Smooth muscle cell (in vitro differentiated cells): ENCODE measurements at regions not wholly inside any gene's neighbourhood (a gene's known extent, or its start where the extent isn't known, plus 50 kb on each side); places are given as distances from the start of the nearest gene placed in this dataset.

ENCODE experiments used
- DNase-seq: peaks from one replicate; lab custom pipeline; 2025; ENCODE audit not compliant: unreplicated experiment; lab: John Stamatoyannopoulos, UW
- H2AFZ ChIP-seq: fragments of 200-600 bp; sonication (generic); 2 replicates; pipeline ENCODE4 v1.6.0; 2016; ENCODE audit warnings: antibody characterized with exemption, low read depth, mild to moderate bottlenecking
- H3F3A ChIP-seq: fragments of 200-600 bp; sonication (generic); 2 replicates; pipeline ENCODE4 v1.6.0; 2017; ENCODE audit warnings: antibody characterized with exemption, low read depth
- H3K27ac ChIP-seq: fragments of 200-600 bp; sonication (generic); 2 replicates; pipeline ENCODE4 v1.5.1; 2016; ENCODE audit warnings: low read depth, mild to moderate bottlenecking
- H3K27me3 ChIP-seq: fragments of 200-600 bp; sonication (generic); 2 replicates; pipeline ENCODE4 v1.6.1; 2016; ENCODE audit warnings: low read depth, mild to moderate bottlenecking
- H3K36me3 ChIP-seq: fragments of 200-600 bp; sonication (generic); 2 replicates; pipeline ENCODE4 v1.5.1; 2016; ENCODE audit warnings: low read depth
- H3K4me1 ChIP-seq: fragments of 200-600 bp; sonication (generic); 2 replicates; pipeline ENCODE4 v1.5.1; 2016; ENCODE audit warnings: low read depth
- H3K4me2 ChIP-seq: fragments of 200-600 bp; sonication (generic); 2 replicates; pipeline ENCODE4 v1.6.0; 2016; ENCODE audit warnings: mild to moderate bottlenecking
- H3K4me3 ChIP-seq: fragments of 200-600 bp; sonication (generic); 2 replicates; pipeline ENCODE4 v1.5.1; 2016; ENCODE audit warnings: mild to moderate bottlenecking
- H3K79me2 ChIP-seq: fragments of 200-600 bp; sonication (generic); 2 replicates; pipeline ENCODE4 v1.6.0; 2016; ENCODE audit warnings: low read depth, mild to moderate bottlenecking
- H3K9ac ChIP-seq: fragments of 200-600 bp; sonication (generic); 2 replicates; pipeline ENCODE4 v1.6.0; 2016; ENCODE audit warnings: low read depth
- H3K9me3 ChIP-seq: fragments of 200-600 bp; sonication (generic); replicated peaks from 2 replicates; pipeline ENCODE4 v1.5.1; 2016; ENCODE audit warnings: low read depth
- H4K20me1 ChIP-seq: fragments of 200-600 bp; sonication (generic); 2 replicates; pipeline ENCODE4 v1.6.0; 2016; ENCODE audit warnings: low read depth
- CTCF ChIP-seq: fragments of 200-600 bp; sonication (generic); IDR thresholded peaks from 2 replicates; pipeline ENCODE4 v1.5.1; 2017; ENCODE audit warnings: borderline replicate concordance, mild to moderate bottlenecking, antibody characterized with exemption; ENCODE audit not compliant: insufficient read depth, poor library complexity, severe bottlenecking
- WGBS: methylation state at CpG from one replicate; pipeline ENCODE4 v1.1.7; 2016; ENCODE audit warnings: low lambda C conversion rate; 5-methylcytosine and 5-hydroxymethylcytosine counted together

GRCh38 chr13:44719857-44720671 is 143.9 kb upstream of the TSC22D1 start:
- Histone ChIP-seq H4K20me1 (no peaks in the 10 kb centered on the region), H3K9ac (no peak overlapping the region), H3K27ac (peak overlapping the region; percentile 43), H3F3A (no peaks in the 10 kb centered on the region), H3K4me3 (no peak overlapping the region), H2AFZ (no peak overlapping the region), H3K27me3 (no peaks in the 10 kb centered on the region), H3K4me2 (no peak overlapping the region), H3K4me1 (no peaks in the 10 kb centered on the region), H3K79me2 (no peaks in the 10 kb centered on the region), H3K9me3 (no peaks in the 10 kb centered on the region), H3K36me3 (no peaks in the 10 kb centered on the region)
- no peak for TF ChIP-seq CTCF
- no peak for DNase-seq
- 81% methylated on average over 3 of the region's 3 CpGs for WGBS

DNA sequence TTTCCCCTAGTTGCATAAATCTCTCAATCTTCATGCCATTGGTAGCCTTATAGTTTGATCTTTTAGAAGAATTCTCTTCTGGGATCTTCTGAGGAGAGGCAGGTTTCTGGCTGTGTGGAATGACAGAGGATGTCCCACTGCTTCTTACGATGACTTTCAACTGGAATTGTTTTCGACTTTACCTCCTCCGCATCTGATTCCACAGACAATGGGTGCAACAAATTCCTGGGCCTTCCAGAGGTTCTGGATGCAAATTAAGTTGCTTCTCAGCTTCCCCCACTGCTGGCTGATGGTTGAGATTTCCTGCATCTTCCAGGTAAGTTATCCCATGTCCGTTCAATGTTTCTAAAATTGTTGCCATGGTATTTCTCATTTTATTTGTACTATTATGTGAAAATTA is 142.3 kb upstream of the TSC22D1 start:
- H3K79me2 ChIP-seq, result no peaks in the 10 kb centered on the region
- no peak overlapping the region for H3K4me2 ChIP-seq
- no peak for TF ChIP-seq CTCF
- peaks cover 4% of the 10 kb centered on the region for H3K4me1 ChIP-seq
- no peak overlapping the region for H3K27ac ChIP-seq
- no peaks in the 10 kb centered on the region for H3K27me3 ChIP-seq
- H3K36me3 ChIP-seq, result no peaks in the 10 kb centered on the region
- H3F3A ChIP-seq, result no peaks in the 10 kb centered on the region
- WGBS, result 72% methylated on average over 4 of the region's 4 CpGs
- H2AFZ ChIP-seq, result no peak overlapping the region
- no peak for DNase-seq
- no peak overlapping the region for H3K4me3 ChIP-seq
- no peaks in the 10 kb centered on the region for H3K9me3 ChIP-seq
- H3K9ac ChIP-seq, result no peak overlapping the region
- no peaks in the 10 kb centered on the region for H4K20me1 ChIP-seq

- TF ChIP-seq CTCF, result no peak
- Histone ChIP-seq H3K27me3 (no peaks in the 10 kb centered on the region), H3K27ac (peak overlapping the region; percentile 85), H3K79me2 (no peaks in the 10 kb centered on the region), H3K4me2 (no peak overlapping the region), H3K9me3 (no peaks in the 10 kb centered on the region), H3K9ac (no peak overlapping the region), H4K20me1 (no peaks in the 10 kb centered on the region), H3K4me3 (no peak overlapping the region), H3F3A (no peaks in the 10 kb centered on the region), H3K4me1 (peaks cover 14% of the 10 kb centered on the region), H2AFZ (no peak overlapping the region), H3K36me3 (no peaks in the 10 kb centered on the region)
- no peak for DNase-seq
- WGBS, result 88% methylated on average over 11 of the region's 11 CpGs
Measured at GRCh38 chr13:44715287-44716230, 139.4 kb upstream of the TSC22D1 start.
